H1 (cell line): ENCODE measurements at regions not wholly inside any gene's neighbourhood (a gene's known extent, or its start where the extent isn't known, plus 50 kb on each side); places are given as distances from the start of the nearest gene placed in this dataset.

ENCODE experiments used
- EP300 ChIP-seq, 2 experiments: IDR thresholded peaks; 1 replicate in 1 of 2; 2 replicates in 1 of 2; pipeline ENCODE4 v1.6.1; 2011 to 2012; ENCODE audit warnings: low read depth in 2 of 2, low read length in 2 of 2, mild to moderate bottlenecking in 2 of 2, borderline replicate concordance in 1 of 2, inconsistent platforms in 1 of 2, moderate library complexity in 1 of 2
- FOSL1 ChIP-seq: IDR thresholded peaks from 2 replicates; pipeline ENCODE4 v1.6.1; 2011; ENCODE audit warnings: mild to moderate bottlenecking, low read depth, low read length, moderate library complexity; ENCODE audit not compliant: insufficient read depth
- GABPA ChIP-seq: IDR thresholded peaks from 2 replicates; pipeline ENCODE4 v1.6.1; 2011; ENCODE audit warnings: mild to moderate bottlenecking, low read length, moderate library complexity, borderline replicate concordance; ENCODE audit not compliant: insufficient read depth
- HDAC6 ChIP-seq: IDR thresholded peaks from one replicate; pipeline ENCODE4 v1.7.1; 2012; ENCODE audit warnings: low read depth, mild to moderate bottlenecking, inconsistent platforms, low read length, moderate library complexity
- NANOG ChIP-seq: IDR thresholded peaks from 2 replicates; pipeline ENCODE4 v1.6.1; 2011; ENCODE audit warnings: low read length, low read depth, mild to moderate bottlenecking, inconsistent platforms; ENCODE audit not compliant: insufficient read depth, poor library complexity, severe bottlenecking
- SP1 ChIP-seq: IDR thresholded peaks from 2 replicates; pipeline ENCODE4 v1.6.1; 2011; ENCODE audit warnings: low read depth, low read length
- TAF7 ChIP-seq: optimal IDR thresholded peaks from 2 replicates; pipeline ENCODE3; 2011; ENCODE audit warnings: low read depth, mild to moderate bottlenecking, inconsistent platforms, low read length, moderate library complexity, borderline replicate concordance
- ZNF274 ChIP-seq: IDR thresholded peaks from 2 replicates; pipeline ENCODE4 v1.7.0; 2012; ENCODE audit warnings: low read length, borderline replicate concordance; ENCODE audit errors: extremely low read depth
- TF ChIP-seq, protein P1 (sequence below): fragments of 300-600 bp; sonication (generic); IDR thresholded peaks from 2 replicates; pipeline ENCODE4 v1.7.1; 2012; ENCODE audit warnings: low read length, moderate library complexity, mild to moderate bottlenecking, inconsistent platforms; ENCODE audit not compliant: insufficient replicate concordance

DNA sequence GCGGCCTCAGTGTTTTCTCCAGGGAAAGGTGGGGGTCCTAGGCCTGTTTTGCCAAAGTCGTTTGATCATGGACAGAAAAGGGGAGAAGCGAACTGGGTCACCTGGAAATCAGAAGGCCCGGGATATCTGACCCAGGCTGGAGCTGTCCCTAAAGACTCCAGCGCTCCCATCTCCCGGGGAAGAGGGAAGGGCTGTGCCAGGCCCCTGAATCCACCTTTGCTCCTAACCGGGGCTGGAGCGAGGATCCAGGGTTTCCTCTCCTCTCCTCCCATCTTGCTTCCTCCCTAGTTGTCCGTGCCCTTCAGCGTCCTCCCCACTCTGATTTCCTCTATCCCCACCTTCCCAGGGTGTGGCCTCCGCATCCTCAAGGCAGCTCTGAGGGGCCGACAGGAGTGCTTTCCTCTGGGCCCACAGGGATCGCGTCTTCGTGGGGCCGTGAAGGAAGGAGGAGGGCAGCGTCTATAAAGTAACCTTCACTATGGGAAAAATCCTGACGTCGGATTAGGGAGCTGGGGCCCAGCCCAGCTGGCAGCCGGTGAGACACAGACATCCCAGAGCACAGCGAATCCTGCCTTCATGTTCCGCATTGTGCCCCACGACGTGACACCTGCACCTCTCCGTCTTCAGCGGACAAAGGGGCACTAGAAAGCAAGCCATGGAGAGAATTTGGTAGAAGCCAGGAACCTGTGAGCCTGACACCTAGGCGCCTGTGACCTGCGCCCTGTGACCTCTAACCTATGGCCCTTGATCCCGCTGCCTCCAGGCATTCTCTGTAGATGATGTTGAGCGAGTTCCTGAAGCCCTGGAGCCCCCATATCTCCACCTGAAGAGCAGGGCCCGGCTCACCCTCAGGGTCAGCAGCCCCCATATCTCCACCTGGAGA is 212.7 kb upstream of the SALL3 start (continued):
- TF ChIP-seq NANOG: no peak
- no peak for TF ChIP-seq HDAC6
- no peak for TF ChIP-seq TAF7
- no peak for TF ChIP-seq ZNF274
- no peak for TF ChIP-seq SP1
- no peak for TF ChIP-seq EP300 (IDR thresholded peaks at IDR 0.05; ENCODE audit: borderline replicate concordance in 1 of 2, low read depth in 2 of 2, low read length in 2 of 2)
- TF ChIP-seq GABPA: no peak
- TF ChIP-seq, protein P1, sequence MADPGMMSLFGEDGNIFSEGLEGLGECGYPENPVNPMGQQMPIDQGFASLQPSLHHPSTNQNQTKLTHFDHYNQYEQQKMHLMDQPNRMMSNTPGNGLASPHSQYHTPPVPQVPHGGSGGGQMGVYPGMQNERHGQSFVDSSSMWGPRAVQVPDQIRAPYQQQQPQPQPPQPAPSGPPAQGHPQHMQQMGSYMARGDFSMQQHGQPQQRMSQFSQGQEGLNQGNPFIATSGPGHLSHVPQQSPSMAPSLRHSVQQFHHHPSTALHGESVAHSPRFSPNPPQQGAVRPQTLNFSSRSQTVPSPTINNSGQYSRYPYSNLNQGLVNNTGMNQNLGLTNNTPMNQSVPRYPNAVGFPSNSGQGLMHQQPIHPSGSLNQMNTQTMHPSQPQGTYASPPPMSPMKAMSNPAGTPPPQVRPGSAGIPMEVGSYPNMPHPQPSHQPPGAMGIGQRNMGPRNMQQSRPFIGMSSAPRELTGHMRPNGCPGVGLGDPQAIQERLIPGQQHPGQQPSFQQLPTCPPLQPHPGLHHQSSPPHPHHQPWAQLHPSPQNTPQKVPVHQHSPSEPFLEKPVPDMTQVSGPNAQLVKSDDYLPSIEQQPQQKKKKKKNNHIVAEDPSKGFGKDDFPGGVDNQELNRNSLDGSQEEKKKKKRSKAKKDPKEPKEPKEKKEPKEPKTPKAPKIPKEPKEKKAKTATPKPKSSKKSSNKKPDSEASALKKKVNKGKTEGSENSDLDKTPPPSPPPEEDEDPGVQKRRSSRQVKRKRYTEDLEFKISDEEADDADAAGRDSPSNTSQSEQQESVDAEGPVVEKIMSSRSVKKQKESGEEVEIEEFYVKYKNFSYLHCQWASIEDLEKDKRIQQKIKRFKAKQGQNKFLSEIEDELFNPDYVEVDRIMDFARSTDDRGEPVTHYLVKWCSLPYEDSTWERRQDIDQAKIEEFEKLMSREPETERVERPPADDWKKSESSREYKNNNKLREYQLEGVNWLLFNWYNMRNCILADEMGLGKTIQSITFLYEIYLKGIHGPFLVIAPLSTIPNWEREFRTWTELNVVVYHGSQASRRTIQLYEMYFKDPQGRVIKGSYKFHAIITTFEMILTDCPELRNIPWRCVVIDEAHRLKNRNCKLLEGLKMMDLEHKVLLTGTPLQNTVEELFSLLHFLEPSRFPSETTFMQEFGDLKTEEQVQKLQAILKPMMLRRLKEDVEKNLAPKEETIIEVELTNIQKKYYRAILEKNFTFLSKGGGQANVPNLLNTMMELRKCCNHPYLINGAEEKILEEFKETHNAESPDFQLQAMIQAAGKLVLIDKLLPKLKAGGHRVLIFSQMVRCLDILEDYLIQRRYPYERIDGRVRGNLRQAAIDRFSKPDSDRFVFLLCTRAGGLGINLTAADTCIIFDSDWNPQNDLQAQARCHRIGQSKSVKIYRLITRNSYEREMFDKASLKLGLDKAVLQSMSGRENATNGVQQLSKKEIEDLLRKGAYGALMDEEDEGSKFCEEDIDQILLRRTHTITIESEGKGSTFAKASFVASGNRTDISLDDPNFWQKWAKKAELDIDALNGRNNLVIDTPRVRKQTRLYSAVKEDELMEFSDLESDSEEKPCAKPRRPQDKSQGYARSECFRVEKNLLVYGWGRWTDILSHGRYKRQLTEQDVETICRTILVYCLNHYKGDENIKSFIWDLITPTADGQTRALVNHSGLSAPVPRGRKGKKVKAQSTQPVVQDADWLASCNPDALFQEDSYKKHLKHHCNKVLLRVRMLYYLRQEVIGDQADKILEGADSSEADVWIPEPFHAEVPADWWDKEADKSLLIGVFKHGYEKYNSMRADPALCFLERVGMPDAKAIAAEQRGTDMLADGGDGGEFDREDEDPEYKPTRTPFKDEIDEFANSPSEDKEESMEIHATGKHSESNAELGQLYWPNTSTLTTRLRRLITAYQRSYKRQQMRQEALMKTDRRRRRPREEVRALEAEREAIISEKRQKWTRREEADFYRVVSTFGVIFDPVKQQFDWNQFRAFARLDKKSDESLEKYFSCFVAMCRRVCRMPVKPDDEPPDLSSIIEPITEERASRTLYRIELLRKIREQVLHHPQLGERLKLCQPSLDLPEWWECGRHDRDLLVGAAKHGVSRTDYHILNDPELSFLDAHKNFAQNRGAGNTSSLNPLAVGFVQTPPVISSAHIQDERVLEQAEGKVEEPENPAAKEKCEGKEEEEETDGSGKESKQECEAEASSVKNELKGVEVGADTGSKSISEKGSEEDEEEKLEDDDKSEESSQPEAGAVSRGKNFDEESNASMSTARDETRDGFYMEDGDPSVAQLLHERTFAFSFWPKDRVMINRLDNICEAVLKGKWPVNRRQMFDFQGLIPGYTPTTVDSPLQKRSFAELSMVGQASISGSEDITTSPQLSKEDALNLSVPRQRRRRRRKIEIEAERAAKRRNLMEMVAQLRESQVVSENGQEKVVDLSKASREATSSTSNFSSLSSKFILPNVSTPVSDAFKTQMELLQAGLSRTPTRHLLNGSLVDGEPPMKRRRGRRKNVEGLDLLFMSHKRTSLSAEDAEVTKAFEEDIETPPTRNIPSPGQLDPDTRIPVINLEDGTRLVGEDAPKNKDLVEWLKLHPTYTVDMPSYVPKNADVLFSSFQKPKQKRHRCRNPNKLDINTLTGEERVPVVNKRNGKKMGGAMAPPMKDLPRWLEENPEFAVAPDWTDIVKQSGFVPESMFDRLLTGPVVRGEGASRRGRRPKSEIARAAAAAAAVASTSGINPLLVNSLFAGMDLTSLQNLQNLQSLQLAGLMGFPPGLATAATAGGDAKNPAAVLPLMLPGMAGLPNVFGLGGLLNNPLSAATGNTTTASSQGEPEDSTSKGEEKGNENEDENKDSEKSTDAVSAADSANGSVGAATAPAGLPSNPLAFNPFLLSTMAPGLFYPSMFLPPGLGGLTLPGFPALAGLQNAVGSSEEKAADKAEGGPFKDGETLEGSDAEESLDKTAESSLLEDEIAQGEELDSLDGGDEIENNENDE: no peak
- TF ChIP-seq FOSL1: no peak
- TF ChIP-seq, all 59 proteins: peak for 0
